Stomach (tissue), 8 donors: ENCODE measurements at regions not wholly inside any gene's neighbourhood (a gene's known extent, or its start where the extent isn't known, plus 50 kb on each side); places are given as distances from the start of the nearest gene placed in this dataset.

Experiments used
- DNase-seq, 2 donors: peaks; one replicate each; pipeline versions ENCODE4 v3.0.0 to v3.0.0-alpha.2; 2013 to 2019
- H3K27ac ChIP-seq, 5 donors: fragments of 200-600 bp in 4 of 5; sonication (generic) in 4 of 5; one replicate each; pipeline ENCODE4 v1.5.1; 2013 to 2019; ENCODE audit warnings: mild to moderate bottlenecking in 1 of 5, moderate library complexity in 1 of 5
- H3K27me3 ChIP-seq, 3 donors: fragments of 200-600 bp; sonication (generic); one replicate each; pipeline ENCODE4 v1.5.1; 2017 to 2019; ENCODE audit warnings: mixed run types in 1 of 3
- H3K36me3 ChIP-seq, 4 donors: fragments of 200-600 bp; sonication (generic); 1 replicate in 3 of 4; 2 replicates in 1 of 4; pipeline ENCODE4 v1.5.1; 2016 to 2019
- H3K4me1 ChIP-seq, 4 donors: fragments of 200-600 bp; sonication (generic); one replicate each; pipeline ENCODE4 v1.5.1; 2016 to 2019
- H3K4me3 ChIP-seq, 4 donors: fragments of 200-600 bp; sonication (generic) in 3 of 4; one replicate each; pipeline ENCODE4 v1.5.1; 2016 to 2019; ENCODE audit warnings: mild to moderate bottlenecking in 1 of 4
- H3K9me3 ChIP-seq, 4 donors: fragments of 200-600 bp; sonication (generic); one replicate each; pipeline ENCODE4 v1.5.1; 2016 to 2019
- CTCF ChIP-seq, 7 experiments: fragments of 450-650 bp in 4 of 7; fragments of 200-600 bp in 3 of 7; sonication (generic) in 3 of 7; IDR thresholded peaks; one replicate each; pipeline ENCODE4 v1.5.1; 2016 to 2019; ENCODE audit warnings: antibody characterized with exemption in 7 of 7, control low read depth in 2 of 7, mild to moderate bottlenecking in 1 of 7
- EP300 ChIP-seq: sonication (generic); formaldehyde crosslinking; IDR thresholded peaks from one replicate; pipeline ENCODE4 v1.6.1; 2017; ENCODE audit warnings: antibody characterized with exemption
- POLR2A ChIP-seq, 4 donors: fragments of 450-650 bp; IDR thresholded peaks; one replicate each; pipeline ENCODE4 v1.6.1; 2016; ENCODE audit warnings: antibody characterized with exemption in 4 of 4, control low read depth in 2 of 4, mild to moderate bottlenecking in 1 of 4, moderate library complexity in 1 of 4
- POLR2AphosphoS5 ChIP-seq, 3 donors: sonication (generic); formaldehyde crosslinking; IDR thresholded peaks; one replicate each; pipeline ENCODE4 v1.6.1; 2016; ENCODE audit warnings: antibody characterized with exemption in 3 of 3
- WGBS, 5 donors: extraction: QIAGEN DNeasy Blood & Tissue Kit in 3 of 5; methylation state at CpG; one replicate each; pipeline versions ENCODE4 v1.1.5 to v1.1.7; 2013 to 2018; 5-methylcytosine and 5-hydroxymethylcytosine counted together
- intact Hi-C: fragments of 100-400 bp; cut with DNase I; formaldehyde crosslinking; loops from one replicate; pipeline ENCODE4 v1.15.1; 2023; ENCODE audit warnings: low total_unique reads
- donor health status: healthy with polysubstance abuse.
- donor health status: Bipolar disorder and iron deficiency.
- donor health status: healthy.

GRCh38 chr7:144991041-144991440 lies 155.2 kb upstream of the TPK1 start:
- peaks cover 0 to 8% (median 0%) of the 10 kb centered on the region in 4 donors for H3K9me3 ChIP-seq
- H3K4me1 ChIP-seq = no peaks in the 10 kb centered on the region
- H3K27me3 ChIP-seq = no peaks in the 10 kb centered on the region
- H3K36me3 ChIP-seq = no peaks in the 10 kb centered on the region
- H3K27ac ChIP-seq = no peak overlapping the region
- TF ChIP-seq EP300 = no peak
- no peak for TF ChIP-seq CTCF (IDR thresholded peaks at IDR 0.05)
- TF ChIP-seq POLR2AphosphoS5 (IDR thresholded peaks at IDR 0.05) = no peak
- TF ChIP-seq POLR2A (IDR thresholded peaks at IDR 0.05) = no peak
- no peak for DNase-seq
- H3K4me3 ChIP-seq = no peak overlapping the region
- 33 to 76% (median 50%) methylated on average over 2 of the region's 2 CpGs for WGBS, 5 donors
- intact Hi-C loops = no loop called here

- Histone ChIP-seq H3K4me3 (no peak overlapping the region), H3K27ac (no peak overlapping the region), H3K9me3 (no peaks in the 10 kb centered on the region), H3K4me1 (no peaks in the 10 kb centered on the region), H3K36me3 (no peaks in the 10 kb centered on the region), H3K27me3 (no peaks in the 10 kb centered on the region)
- TF ChIP-seq CTCF (IDR thresholded peaks at IDR 0.05) (no peak), EP300 (no peak), POLR2A (IDR thresholded peaks at IDR 0.05) (no peak), POLR2AphosphoS5 (IDR thresholded peaks at IDR 0.05) (no peak)
- WGBS, 5 donors = 78 to 100% (median 91%) methylated on average over 1 of the region's 1 CpG
- DNase-seq = no peak
- intact Hi-C loops = no loop called here
Observed at GRCh38 chr7:144987686-144988085, 151.8 kb upstream of the TPK1 start.

- intact Hi-C loops = no loop called here
- no peaks in the 10 kb centered on the region for H3K36me3 ChIP-seq
- no peak overlapping the region for H3K4me3 ChIP-seq
- no peak overlapping the region for H3K27ac ChIP-seq
- no peaks in the 10 kb centered on the region for H3K27me3 ChIP-seq
- H3K4me1 ChIP-seq = no peaks in the 10 kb centered on the region
- DNase-seq = no peak
- no peaks in the 10 kb centered on the region for H3K9me3 ChIP-seq
- 0 to 63% (median 33%) methylated on average over 1 of the region's 1 CpG for WGBS, 5 donors
- TF ChIP-seq EP300 = no peak
Observed at GRCh38 chr7:144982133-144982532, 146.3 kb upstream of the TPK1 start.

- H3K27me3 ChIP-seq = no peaks in the 10 kb centered on the region
- no peaks in the 10 kb centered on the region for H3K9me3 ChIP-seq
- no peak for DNase-seq
- no peak overlapping the region for H3K27ac ChIP-seq
- intact Hi-C loops = no loop called here
- 64 to 72% (median 70%) methylated on average over 4 of the region's 4 CpGs for WGBS, 5 donors
- no peaks in the 10 kb centered on the region for H3K4me1 ChIP-seq
- no peak overlapping the region for H3K4me3 ChIP-seq
- TF ChIP-seq CTCF (IDR thresholded peaks at IDR 0.05) (no peak), POLR2A (IDR thresholded peaks at IDR 0.05) (no peak), POLR2AphosphoS5 (IDR thresholded peaks at IDR 0.05) (no peak), EP300 (no peak)
- no peaks in the 10 kb centered on the region for H3K36me3 ChIP-seq
Observed at GRCh38 chr7:144975882-144976281, 140.0 kb upstream of the TPK1 start.

GRCh38 chr7:144969787-144970186 lies 133.9 kb upstream of the TPK1 start:
- WGBS, 5 donors = 57 to 74% (median 63%) methylated on average over 3 of the region's 3 CpGs
- intact Hi-C loops = no loop called here
- TF ChIP-seq EP300 (no peak), POLR2AphosphoS5 (IDR thresholded peaks at IDR 0.05) (no peak), POLR2A (IDR thresholded peaks at IDR 0.05) (no peak), CTCF (IDR thresholded peaks at IDR 0.05) (no peak)

More at GRCh38 chr7:144969787-144970186, 133.9 kb upstream of the TPK1 start:
- no peak overlapping the region for H3K27ac ChIP-seq
- H3K27me3 ChIP-seq = no peaks in the 10 kb centered on the region
- no peak for DNase-seq
- H3K9me3 ChIP-seq = no peaks in the 10 kb centered on the region
- H3K4me1 ChIP-seq = no peaks in the 10 kb centered on the region
- H3K4me3 ChIP-seq = no peak overlapping the region
- no peaks in the 10 kb centered on the region for H3K36me3 ChIP-seq
